ENCODE measurements at regions not wholly inside any gene's neighbourhood (a gene's known extent, or its start where the extent isn't known, plus 50 kb on each side); places are given as distances from the start of the nearest gene placed in this dataset. TPM values are rescaled to one million over a fixed set of nuclear protein-coding genes. Genes with fewer than 3 reads are reported as not detected.

- no peak for DNase-seq
- H3K4me3 ChIP-seq = no peak overlapping the region
- no peaks in the 10 kb centered on the region for H3K27me3 ChIP-seq
- intact Hi-C loops (cut with DNase I) = no loop called here
- H3K36me3 ChIP-seq = no peaks in the 10 kb centered on the region
- WGBS, 3 donors = 32 to 51% (median 35%) methylated on average over 4 of the region's 4 CpGs
- H3K9me3 ChIP-seq = no peaks in the 10 kb centered on the region
- TF ChIP-seq CTCF (IDR thresholded peaks at IDR 0.05) (no peak), POLR2A (IDR thresholded peaks at IDR 0.05) (no peak), EP300 (IDR thresholded peaks at IDR 0.05) (no peak)
- no peaks in the 10 kb centered on the region for H3K4me1 ChIP-seq (ENCODE audit: insufficient read depth)
- no peak overlapping the region for H3K27ac ChIP-seq
Measured at GRCh38 chrX:127390316-127390715, 570.8 kb downstream of the PRR32 start.

- intact Hi-C loops (cut with DNase I) = no loop called here
- no peak for DNase-seq
- Histone ChIP-seq H3K9me3 (no peaks in the 10 kb centered on the region), H3K4me1 (ENCODE audit: insufficient read depth) (no peaks in the 10 kb centered on the region), H3K27me3 (no peaks in the 10 kb centered on the region), H3K36me3 (no peaks in the 10 kb centered on the region), H3K27ac (no peak overlapping the region), H3K4me3 (no peak overlapping the region)
- 44 to 77% (median 60%) methylated on average over 1 of the region's 1 CpG for WGBS, 3 donors
- TF ChIP-seq POLR2A (IDR thresholded peaks at IDR 0.05) (no peak), EP300 (IDR thresholded peaks at IDR 0.05) (no peak), CTCF (IDR thresholded peaks at IDR 0.05) (no peak)
Measured at GRCh38 chrX:127389900-127390299, 570.4 kb downstream of the PRR32 start.

Small RNAs in the stretch of these regions (small RNA-seq; reads per million reads assigned to genes)
- not detected for gene AL662814.1

Data from ovary (tissue), 7 donors.